Prostate gland (tissue), 2 donors: ENCODE measurements at regions not wholly inside any gene's neighbourhood (a gene's known extent, or its start where the extent isn't known, plus 50 kb on each side); places are given as distances from the start of the nearest gene placed in this dataset.

Experiments
- DNase-seq: peaks from one replicate; pipeline ENCODE4 v3.0.0-alpha.2; 2019; ENCODE audit warnings: low spot score
- H3K27ac ChIP-seq, 2 donors: fragments of 200-600 bp; sonication (generic); 2 replicates each; pipeline ENCODE4 v1.5.1; 2017 to 2019
- H3K27me3 ChIP-seq: fragments of 200-600 bp; sonication (generic); replicated peaks from 2 replicates; pipeline ENCODE4 v1.5.1; 2019; ENCODE audit not compliant: insufficient read depth
- H3K36me3 ChIP-seq, 2 donors: fragments of 200-600 bp; sonication (generic); 1 replicate in 1 of 2; 2 replicates in 1 of 2; pipeline versions ENCODE4 v1.5.1 to v1.8.1; 2017 to 2019
- H3K4me1 ChIP-seq: fragments of 200-600 bp; sonication (generic); replicated peaks from 2 replicates; pipeline ENCODE4 v1.5.1; 2019
- H3K4me3 ChIP-seq, 2 donors: fragments of 200-600 bp; sonication (generic); 2 replicates each; pipeline ENCODE4 v1.5.1; 2017 to 2019
- H3K9me3 ChIP-seq: fragments of 200-600 bp; sonication (generic); 2 replicates; pipeline ENCODE4 v1.5.1; 2017
- POLR2A ChIP-seq: fragments of 450-650 bp; IDR thresholded peaks from one replicate; pipeline ENCODE4 v1.6.1; 2016; ENCODE audit warnings: antibody characterized with exemption, mild to moderate bottlenecking
- POLR2AphosphoS5 ChIP-seq: sonication (generic); formaldehyde crosslinking; IDR thresholded peaks from one replicate; pipeline ENCODE4 v1.6.1; 2017; ENCODE audit warnings: antibody characterized with exemption
- WGBS: methylation state at CpG from one replicate; pipeline ENCODE4 v1.1.5; 2018; 5-methylcytosine and 5-hydroxymethylcytosine counted together
- intact Hi-C: fragments of 100-400 bp; cut with DNase I; formaldehyde crosslinking; loops from one replicate; pipeline ENCODE4 v1.14.2; 2022
- TF ChIP-seq, protein P1 (sequence below), 4 experiments: fragments of 200-600 bp in 2 of 4; fragments of 450-650 bp in 2 of 4; sonication (generic) in 2 of 4; IDR thresholded peaks; 1 replicate in 3 of 4; 2 replicates in 1 of 4; pipeline ENCODE4 v1.5.1; 2016 to 2019; ENCODE audit warnings: antibody characterized with exemption in 4 of 4, mild to moderate bottlenecking in 2 of 4, moderate library complexity in 2 of 4

- no peak for DNase-seq
- no peaks in the 10 kb centered on the region for H3K27me3 ChIP-seq
- H3K27ac ChIP-seq: no peak overlapping the region
- H3K4me1 ChIP-seq: no peaks in the 10 kb centered on the region
- intact Hi-C loops: no loop called here
- TF ChIP-seq POLR2AphosphoS5 (no peak), POLR2A (no peak)
- TF ChIP-seq, protein P1, sequence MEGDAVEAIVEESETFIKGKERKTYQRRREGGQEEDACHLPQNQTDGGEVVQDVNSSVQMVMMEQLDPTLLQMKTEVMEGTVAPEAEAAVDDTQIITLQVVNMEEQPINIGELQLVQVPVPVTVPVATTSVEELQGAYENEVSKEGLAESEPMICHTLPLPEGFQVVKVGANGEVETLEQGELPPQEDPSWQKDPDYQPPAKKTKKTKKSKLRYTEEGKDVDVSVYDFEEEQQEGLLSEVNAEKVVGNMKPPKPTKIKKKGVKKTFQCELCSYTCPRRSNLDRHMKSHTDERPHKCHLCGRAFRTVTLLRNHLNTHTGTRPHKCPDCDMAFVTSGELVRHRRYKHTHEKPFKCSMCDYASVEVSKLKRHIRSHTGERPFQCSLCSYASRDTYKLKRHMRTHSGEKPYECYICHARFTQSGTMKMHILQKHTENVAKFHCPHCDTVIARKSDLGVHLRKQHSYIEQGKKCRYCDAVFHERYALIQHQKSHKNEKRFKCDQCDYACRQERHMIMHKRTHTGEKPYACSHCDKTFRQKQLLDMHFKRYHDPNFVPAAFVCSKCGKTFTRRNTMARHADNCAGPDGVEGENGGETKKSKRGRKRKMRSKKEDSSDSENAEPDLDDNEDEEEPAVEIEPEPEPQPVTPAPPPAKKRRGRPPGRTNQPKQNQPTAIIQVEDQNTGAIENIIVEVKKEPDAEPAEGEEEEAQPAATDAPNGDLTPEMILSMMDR (IDR thresholded peaks at IDR 0.05): no peak
- no peak overlapping the region for H3K4me3 ChIP-seq
- H3K9me3 ChIP-seq: no peaks in the 10 kb centered on the region
- no peaks in the 10 kb centered on the region for H3K36me3 ChIP-seq
- 84% methylated on average over 2 of the region's 2 CpGs for WGBS
These were observed 78.6 kb upstream of the CCL2 start for GRCh38 chr17:34176440-34176839.

DNA sequence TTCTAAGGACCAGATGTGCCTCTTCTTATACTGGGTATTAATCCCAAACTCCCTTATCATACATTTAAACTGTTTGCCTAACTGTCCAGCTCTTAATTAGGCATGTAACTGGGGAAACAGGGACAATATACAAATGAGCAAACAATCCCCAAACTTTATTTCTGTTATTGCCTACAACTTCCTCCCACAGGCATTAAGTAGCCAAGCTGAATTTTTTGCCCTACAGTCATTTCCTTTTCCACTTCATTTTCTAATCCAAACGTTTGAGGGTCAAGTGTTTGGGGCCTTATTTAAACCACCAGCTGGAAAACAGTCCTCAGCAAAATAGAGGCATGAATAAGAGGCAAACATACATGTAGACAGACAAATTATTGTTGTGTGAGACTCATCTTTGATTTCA, 77.4 kb upstream of the CCL2 start:
- no peaks in the 10 kb centered on the region for H3K4me1 ChIP-seq
- H3K27ac ChIP-seq: no peak overlapping the region
- WGBS: 9% methylated on average over 1 of the region's 1 CpG
- no peak for DNase-seq
- intact Hi-C loops: no loop called here
- H3K36me3 ChIP-seq: no peaks in the 10 kb centered on the region
- H3K9me3 ChIP-seq: no peaks in the 10 kb centered on the region
- TF ChIP-seq, protein P1 (IDR thresholded peaks at IDR 0.05): no peak
- TF ChIP-seq POLR2AphosphoS5: no peak
- TF ChIP-seq POLR2A: no peak
- no peaks in the 10 kb centered on the region for H3K27me3 ChIP-seq
- H3K4me3 ChIP-seq: no peak overlapping the region

DNA sequence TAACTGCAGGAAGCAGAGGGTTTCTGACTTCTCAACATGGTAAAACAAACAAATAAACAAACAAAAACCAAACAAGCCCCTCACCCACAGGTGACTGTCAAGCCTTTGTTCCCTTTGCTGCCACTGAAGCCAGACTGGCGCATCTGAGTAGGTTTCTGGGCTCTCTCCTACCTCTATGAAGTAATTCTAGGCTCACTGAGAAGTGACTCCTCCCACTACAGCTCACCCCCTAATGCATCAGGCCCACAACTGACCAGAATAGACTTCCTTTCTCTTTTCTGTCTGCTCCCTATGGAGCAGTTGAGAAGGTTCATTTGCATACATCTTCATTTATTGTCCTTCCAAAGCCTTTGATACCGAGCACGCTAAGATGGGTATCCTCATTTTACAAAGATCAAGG, 77.0 kb upstream of the CCL2 start:
- H3K4me3 ChIP-seq: no peak overlapping the region
- H3K9me3 ChIP-seq: no peaks in the 10 kb centered on the region
- 60% methylated on average over 3 of the region's 3 CpGs for WGBS
- no peak overlapping the region for H3K27ac ChIP-seq
- intact Hi-C loops: no loop called here
- DNase-seq: no peak
- H3K27me3 ChIP-seq: no peaks in the 10 kb centered on the region
- no peaks in the 10 kb centered on the region for H3K4me1 ChIP-seq
- H3K36me3 ChIP-seq: no peaks in the 10 kb centered on the region
- no peak for TF ChIP-seq POLR2AphosphoS5
- TF ChIP-seq, protein P1 (IDR thresholded peaks at IDR 0.05): no peak
- no peak for TF ChIP-seq POLR2A

GRCh38 chr17:34182036-34182803, 72.9 kb upstream of the CCL2 start:
- Histone ChIP-seq H3K4me3 (no peak overlapping the region), H3K27ac (no peak overlapping the region), H3K36me3 (no peaks in the 10 kb centered on the region), H3K4me1 (no peaks in the 10 kb centered on the region), H3K9me3 (no peaks in the 10 kb centered on the region), H3K27me3 (no peaks in the 10 kb centered on the region)
- intact Hi-C loops: no loop called here
- 42% methylated on average over 6 of the region's 6 CpGs for WGBS
- no peak for DNase-seq
- no peak for TF ChIP-seq POLR2AphosphoS5
- TF ChIP-seq, protein P1 (IDR thresholded peaks at IDR 0.05): no peak
- TF ChIP-seq POLR2A: no peak

- Histone ChIP-seq H3K27me3 (no peaks in the 10 kb centered on the region), H3K27ac (no peak overlapping the region), H3K9me3 (no peaks in the 10 kb centered on the region), H3K4me3 (no peak overlapping the region), H3K36me3 (no peaks in the 10 kb centered on the region), H3K4me1 (no peaks in the 10 kb centered on the region)
- 62% methylated on average over 3 of the region's 3 CpGs for WGBS
- intact Hi-C loops: no loop called here
- TF ChIP-seq POLR2AphosphoS5 (no peak), POLR2A (no peak)
- TF ChIP-seq, protein P1 (IDR thresholded peaks at IDR 0.05): no peak
- no peak for DNase-seq
These were observed 59.1 kb upstream of the CCL2 start for GRCh38 chr17:34195987-34196386.
